SK-N-MC (cell line): ENCODE measurements at regions not wholly inside any gene's neighbourhood (a gene's known extent, or its start where the extent isn't known, plus 50 kb on each side); places are given as distances from the start of the nearest gene placed in this dataset.

ENCODE experiments used
- EZH2 ChIP-seq: fragments of 200-600 bp; sonication (generic); IDR thresholded peaks from one replicate; pipeline ENCODE4 v1.6.1; 2017; ENCODE audit warnings: antibody characterized with exemption
- FOXP2 ChIP-seq: optimal IDR thresholded peaks from 2 replicates; pipeline ENCODE3; 2011; ENCODE audit warnings: mild to moderate bottlenecking, moderate library complexity; ENCODE audit not compliant: insufficient read depth; ENCODE audit errors: extremely low read length, control extremely low read depth
- POLR2AphosphoS5 ChIP-seq: IDR thresholded peaks from 2 replicates; pipeline ENCODE4 v1.6.1; 2012; ENCODE audit warnings: mild to moderate bottlenecking, low read depth, low read length, borderline replicate concordance

GRCh38 chr6:793261-793660 is 100.3 kb upstream of the EXOC2 start:
- TF ChIP-seq EZH2 (no peak), POLR2AphosphoS5 (no peak), FOXP2 (no peak)
